ENCODE measurements at regions not wholly inside any gene's neighbourhood (a gene's known extent, or its start where the extent isn't known, plus 50 kb on each side); places are given as distances from the start of the nearest gene placed in this dataset.

DNA sequence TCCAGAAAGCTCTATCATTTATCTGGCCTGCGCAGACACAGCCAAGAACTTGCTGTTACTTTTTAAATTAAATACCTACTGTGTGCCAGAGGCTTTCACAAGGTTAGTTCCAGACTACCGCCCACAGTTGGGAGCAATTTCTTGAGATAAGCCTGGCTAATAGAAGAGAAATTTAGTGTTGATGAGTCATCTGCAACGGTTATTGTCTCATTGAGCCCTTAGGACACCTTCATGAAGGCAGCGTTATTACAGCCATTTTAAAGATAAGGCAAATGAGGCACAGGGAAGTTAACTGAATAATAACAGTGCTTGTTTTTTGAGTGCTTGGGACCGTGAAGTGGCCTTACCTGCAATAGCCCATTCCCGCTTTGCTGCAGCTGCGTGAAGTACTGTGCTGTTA lies 292.9 kb upstream of the MSX2 start:
- H3K4me3 Mint-ChIP-seq: no peak overlapping the region
- no peaks in the 10 kb centered on the region for H3K27me3 Mint-ChIP-seq (ENCODE audit: low read depth)
- ATAC-seq (no peak), DNase-seq (no peak)
- H3K36me3 Mint-ChIP-seq (ENCODE audit: low read depth): no peaks in the 10 kb centered on the region
- no peaks in the 10 kb centered on the region for H3K4me1 Mint-ChIP-seq (ENCODE audit: low read depth)
- no peak overlapping the region for H3K27ac Mint-ChIP-seq
- H3K9me3 Mint-ChIP-seq (ENCODE audit: insufficient read depth): no peaks in the 10 kb centered on the region
- POLR2A ChIA-PET: no interaction called here
- CTCF ChIA-PET: interaction anchor here (2.5 kb wide), 1 partner anchor 12 kb away, joined by 15 read pairs; no protein-coding TSS in a partner anchor

GRCh38 chr5:174433098-174433497 lies 291.3 kb upstream of the MSX2 start:
- Mint-ChIP-seq H3K36me3 (ENCODE audit: low read depth) (no peaks in the 10 kb centered on the region), H3K27me3 (ENCODE audit: low read depth) (peaks cover 2% of the 10 kb centered on the region), H3K4me1 (ENCODE audit: low read depth) (no peaks in the 10 kb centered on the region), H3K9me3 (ENCODE audit: insufficient read depth) (no peaks in the 10 kb centered on the region), H3K27ac (no peak overlapping the region), H3K4me3 (no peak overlapping the region)
- ChIA-PET CTCF (no interaction called here), POLR2A (no interaction called here)
- DNase-seq (no peak), ATAC-seq (no peak)

- Mint-ChIP-seq H3K27ac (no peak overlapping the region), H3K36me3 (ENCODE audit: low read depth) (no peaks in the 10 kb centered on the region), H3K9me3 (ENCODE audit: insufficient read depth) (no peaks in the 10 kb centered on the region), H3K4me3 (no peak overlapping the region), H3K27me3 (ENCODE audit: low read depth) (peaks cover 4% of the 10 kb centered on the region), H3K4me1 (ENCODE audit: low read depth) (no peaks in the 10 kb centered on the region)
- ChIA-PET POLR2A (no interaction called here), CTCF (no interaction called here)
- no peak for ATAC-seq
- DNase-seq: no peak
Measured at GRCh38 chr5:174436750-174437149, 287.6 kb upstream of the MSX2 start.

DNA sequence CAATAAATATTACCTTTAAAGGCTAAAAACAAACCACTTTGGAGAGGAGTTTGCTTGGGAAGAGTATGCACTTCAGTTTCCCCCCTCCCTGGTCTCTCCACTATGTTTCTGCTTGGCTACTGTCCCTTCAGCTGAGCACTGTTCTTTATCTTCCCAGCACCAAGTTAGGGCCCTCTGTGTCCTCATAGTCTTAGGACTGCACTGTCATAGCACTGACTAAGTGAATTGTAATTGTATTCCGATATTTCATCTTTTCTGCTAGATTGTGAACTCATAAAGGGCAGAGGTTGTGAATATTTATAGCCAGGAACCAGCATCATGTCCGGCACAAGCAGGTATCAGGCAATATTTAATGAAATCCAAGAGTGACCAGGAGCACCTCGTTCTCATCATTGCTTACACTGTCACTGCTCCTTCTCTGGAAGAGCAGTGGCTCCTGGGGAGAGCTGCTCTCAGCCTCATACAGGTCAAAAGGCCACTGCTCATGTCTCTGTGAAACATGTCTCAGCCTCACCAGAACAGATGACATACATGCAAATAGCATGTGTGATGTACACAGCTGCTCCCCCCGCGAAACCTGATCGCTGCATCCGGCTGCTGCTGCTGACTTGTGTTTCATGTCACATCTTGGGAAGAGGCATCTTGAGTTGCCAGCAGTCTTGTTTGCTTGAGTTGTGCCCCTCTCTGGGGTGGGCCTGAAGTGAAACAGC lies 279.7 kb upstream of the MSX2 start:
- Mint-ChIP-seq H3K4me3 (no peak overlapping the region), H3K9me3 (ENCODE audit: insufficient read depth) (no peaks in the 10 kb centered on the region), H3K36me3 (ENCODE audit: low read depth) (no peaks in the 10 kb centered on the region), H3K27ac (no peak overlapping the region), H3K4me1 (ENCODE audit: low read depth) (no peaks in the 10 kb centered on the region), H3K27me3 (ENCODE audit: low read depth) (peaks cover 2% of the 10 kb centered on the region)
- ChIA-PET POLR2A (no interaction called here), CTCF (no interaction called here)
- ATAC-seq (no peak), DNase-seq (no peak)

- no peak for ATAC-seq
- no peaks in the 10 kb centered on the region for H3K9me3 Mint-ChIP-seq (ENCODE audit: insufficient read depth)
- POLR2A ChIA-PET: no interaction called here
Measured at GRCh38 chr5:174446446-174446845, 277.9 kb upstream of the MSX2 start.

GRCh38 chr5:174446988-174447387 lies 277.4 kb upstream of the MSX2 start:
- H3K9me3 Mint-ChIP-seq (ENCODE audit: insufficient read depth): no peaks in the 10 kb centered on the region

More at GRCh38 chr5:174446446-174446845, 277.9 kb upstream of the MSX2 start:
- Mint-ChIP-seq H3K4me3 (no peak overlapping the region), H3K4me1 (ENCODE audit: low read depth) (no peaks in the 10 kb centered on the region), H3K36me3 (ENCODE audit: low read depth) (no peaks in the 10 kb centered on the region), H3K27ac (no peak overlapping the region), H3K27me3 (ENCODE audit: low read depth) (no peaks in the 10 kb centered on the region)
- DNase-seq: no peak
- CTCF ChIA-PET: no interaction called here

DNA sequence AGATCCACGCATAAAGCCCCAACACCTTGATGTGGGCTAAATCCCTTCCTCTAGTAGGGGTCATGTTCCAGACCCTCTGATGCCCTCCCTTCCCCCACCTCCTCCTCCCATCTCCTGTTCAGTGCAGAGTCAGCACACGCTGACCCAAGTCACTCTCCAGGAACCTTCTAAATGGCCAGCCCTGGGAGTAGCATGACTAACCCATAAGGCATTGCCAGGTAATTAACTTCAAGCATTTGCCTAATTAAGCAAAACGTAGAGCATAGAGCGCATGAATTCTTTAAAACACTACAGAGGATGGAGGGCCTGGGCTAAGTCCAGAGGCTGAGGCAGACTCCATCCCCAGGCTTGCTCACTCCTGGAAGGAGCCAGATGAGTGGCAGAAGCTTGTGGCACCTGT lies 276.3 kb upstream of the MSX2 start:
- CTCF ChIA-PET: no interaction called here
- no peaks in the 10 kb centered on the region for H3K4me1 Mint-ChIP-seq (ENCODE audit: low read depth)
- POLR2A ChIA-PET: no interaction called here
- H3K27ac Mint-ChIP-seq: no peak overlapping the region
- no peak overlapping the region for H3K4me3 Mint-ChIP-seq
- no peaks in the 10 kb centered on the region for H3K9me3 Mint-ChIP-seq (ENCODE audit: insufficient read depth)
- DNase-seq (no peak), ATAC-seq (no peak)
- no peaks in the 10 kb centered on the region for H3K36me3 Mint-ChIP-seq (ENCODE audit: low read depth)
- H3K27me3 Mint-ChIP-seq (ENCODE audit: low read depth): no peaks in the 10 kb centered on the region

More at GRCh38 chr5:174446988-174447387, 277.4 kb upstream of the MSX2 start:
- ATAC-seq (no peak), DNase-seq (no peak)
- POLR2A ChIA-PET: no interaction called here
- no peaks in the 10 kb centered on the region for H3K4me1 Mint-ChIP-seq (ENCODE audit: low read depth)
- no peak overlapping the region for H3K27ac Mint-ChIP-seq
- H3K27me3 Mint-ChIP-seq (ENCODE audit: low read depth): no peaks in the 10 kb centered on the region
- H3K36me3 Mint-ChIP-seq (ENCODE audit: low read depth): no peaks in the 10 kb centered on the region
- no peak overlapping the region for H3K4me3 Mint-ChIP-seq
- CTCF ChIA-PET: no interaction called here

DNA sequence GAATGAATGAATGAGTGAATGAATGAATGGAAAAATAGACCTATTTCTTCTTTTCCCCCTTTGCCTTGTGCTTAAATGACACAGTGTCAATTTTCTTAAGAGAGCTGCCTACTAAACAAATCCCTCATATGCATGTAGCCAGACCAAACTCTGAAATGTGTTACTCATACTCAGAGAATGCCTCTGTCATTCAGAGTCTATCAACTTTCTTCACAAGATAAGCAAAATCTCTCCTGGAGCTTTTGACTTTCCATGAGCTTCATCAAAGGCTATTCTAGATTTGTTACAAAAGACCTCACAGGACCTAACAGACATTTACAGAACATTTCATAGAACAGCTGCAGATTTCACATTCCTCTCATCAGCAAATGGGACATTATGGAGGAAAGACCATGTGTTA lies 275.7 kb upstream of the MSX2 start:
- CTCF ChIA-PET: no interaction called here
- no peaks in the 10 kb centered on the region for H3K27me3 Mint-ChIP-seq (ENCODE audit: low read depth)
- H3K27ac Mint-ChIP-seq: no peak overlapping the region
- DNase-seq: no peak
- H3K36me3 Mint-ChIP-seq (ENCODE audit: low read depth): no peaks in the 10 kb centered on the region
- POLR2A ChIA-PET: no interaction called here
- ATAC-seq: no peak
- H3K4me1 Mint-ChIP-seq (ENCODE audit: low read depth): peaks cover under 1% of the 10 kb centered on the region
- no peaks in the 10 kb centered on the region for H3K9me3 Mint-ChIP-seq (ENCODE audit: insufficient read depth)
- no peak overlapping the region for H3K4me3 Mint-ChIP-seq

- peak overlapping the region; percentile 78 for H3K27ac Mint-ChIP-seq
- ATAC-seq (no peak), DNase-seq (no peak)
- peaks cover 19% of the 10 kb centered on the region for H3K4me1 Mint-ChIP-seq (ENCODE audit: low read depth)
- POLR2A ChIA-PET: no interaction called here
- H3K4me3 Mint-ChIP-seq: peak overlapping the region; percentile 45
- no peaks in the 10 kb centered on the region for H3K9me3 Mint-ChIP-seq (ENCODE audit: insufficient read depth)
- H3K27me3 Mint-ChIP-seq (ENCODE audit: low read depth): no peaks in the 10 kb centered on the region
- CTCF ChIA-PET: no interaction called here
- H3K36me3 Mint-ChIP-seq (ENCODE audit: low read depth): no peaks in the 10 kb centered on the region
Measured at GRCh38 chr5:174453690-174454089, 270.7 kb upstream of the MSX2 start.

- H3K4me1 Mint-ChIP-seq (ENCODE audit: low read depth): peaks cover 19% of the 10 kb centered on the region
- peak overlapping the region; percentile 45 for H3K4me3 Mint-ChIP-seq
- peak; percentile 59 for DNase-seq
- H3K27ac Mint-ChIP-seq: peak overlapping the region; percentile 78
- ATAC-seq: peak; percentile 94
- no peaks in the 10 kb centered on the region for H3K36me3 Mint-ChIP-seq (ENCODE audit: low read depth)
- H3K27me3 Mint-ChIP-seq (ENCODE audit: low read depth): no peaks in the 10 kb centered on the region
- ChIA-PET CTCF (interaction anchor here (0.8 to 1.2 kb wide), 2 partner anchors 11 to 34 kb away, joined by 3 read pairs; no protein-coding TSS in a partner anchor), POLR2A (no interaction called here)
- H3K9me3 Mint-ChIP-seq (ENCODE audit: insufficient read depth): no peaks in the 10 kb centered on the region
Measured at GRCh38 chr5:174454464-174454863, 269.9 kb upstream of the MSX2 start.

DNA sequence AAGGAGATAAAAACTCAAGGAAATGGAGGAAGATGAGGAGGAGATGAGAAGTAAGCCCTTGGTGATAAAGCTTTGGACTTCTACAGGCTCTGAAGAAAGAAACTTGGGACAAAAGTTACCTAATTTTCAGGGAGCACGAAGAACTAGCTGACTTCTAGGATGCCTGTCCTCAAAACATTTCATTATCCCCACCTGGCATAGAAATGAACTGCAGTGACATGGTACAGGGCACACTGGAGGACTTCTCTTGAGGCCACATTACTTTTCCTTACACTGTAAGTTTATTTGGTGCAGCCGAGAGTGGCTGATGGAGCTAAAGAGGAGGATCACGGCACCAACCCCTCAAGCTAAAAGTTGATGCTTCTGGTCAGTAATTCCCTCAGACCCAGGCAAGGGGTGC lies 269.5 kb upstream of the MSX2 start:
- Mint-ChIP-seq H3K4me3 (no peak overlapping the region), H3K27ac (peak overlapping the region; percentile 78), H3K4me1 (ENCODE audit: low read depth) (peaks cover 23% of the 10 kb centered on the region), H3K27me3 (ENCODE audit: low read depth) (no peaks in the 10 kb centered on the region), H3K36me3 (ENCODE audit: low read depth) (no peaks in the 10 kb centered on the region), H3K9me3 (ENCODE audit: insufficient read depth) (no peaks in the 10 kb centered on the region)
- ChIA-PET CTCF (interaction anchor here (0.8 to 1.2 kb wide), 2 partner anchors 11 to 35 kb away, joined by 3 read pairs; no protein-coding TSS in a partner anchor), POLR2A (no interaction called here)
- no peak for DNase-seq
- ATAC-seq: peak; percentile 50

DNA sequence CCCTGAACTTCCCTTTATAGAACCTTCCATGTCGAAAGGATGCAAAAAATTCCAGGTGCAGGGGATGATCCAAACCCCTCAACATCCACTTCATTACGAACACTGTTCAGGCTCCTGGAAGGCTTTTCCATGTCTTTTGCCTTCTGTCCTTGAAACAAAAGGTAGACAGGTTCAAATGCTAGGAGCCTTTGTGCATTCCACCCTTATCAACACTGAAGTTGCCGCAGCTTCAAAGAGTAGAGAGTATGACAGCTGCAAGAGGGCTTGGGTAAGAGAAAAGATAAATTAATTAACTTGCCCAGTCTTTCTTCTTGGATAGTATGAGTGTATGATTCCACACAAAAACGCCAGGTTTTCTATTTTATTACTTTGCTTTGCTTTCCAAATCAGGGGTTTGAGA lies 269.1 kb upstream of the MSX2 start:
- Mint-ChIP-seq H3K4me1 (ENCODE audit: low read depth) (peaks cover 27% of the 10 kb centered on the region), H3K36me3 (ENCODE audit: low read depth) (no peaks in the 10 kb centered on the region), H3K9me3 (ENCODE audit: insufficient read depth) (no peaks in the 10 kb centered on the region), H3K4me3 (no peak overlapping the region), H3K27ac (no peak overlapping the region), H3K27me3 (ENCODE audit: low read depth) (no peaks in the 10 kb centered on the region)
- POLR2A ChIA-PET: no interaction called here
- ATAC-seq (no peak), DNase-seq (no peak)
- CTCF ChIA-PET: interaction anchor here (0.8 to 1.2 kb wide), 2 partner anchors 10 to 35 kb away, joined by 3 read pairs; no protein-coding TSS in a partner anchor

- Mint-ChIP-seq H3K9me3 (ENCODE audit: insufficient read depth) (no peaks in the 10 kb centered on the region), H3K36me3 (ENCODE audit: low read depth) (no peaks in the 10 kb centered on the region), H3K4me3 (no peak overlapping the region), H3K4me1 (ENCODE audit: low read depth) (peaks cover 32% of the 10 kb centered on the region), H3K27ac (no peak overlapping the region), H3K27me3 (ENCODE audit: low read depth) (no peaks in the 10 kb centered on the region)
- ATAC-seq (no peak), DNase-seq (no peak)
- CTCF ChIA-PET: no interaction called here
- POLR2A ChIA-PET: no interaction called here
Measured at GRCh38 chr5:174457141-174457678, 267.2 kb upstream of the MSX2 start.

Measured in activated CD8-positive, alpha-beta T cell treated with anti-CD3 and anti-CD28 coated beads, Interleukin-2, amount 10 ng/mL, durations not matched to agents 7 days and 5 days (primary cell).